IMR-90 (cell line): ENCODE measurements at regions not wholly inside any gene's neighbourhood (a gene's known extent, or its start where the extent isn't known, plus 50 kb on each side); places are given as distances from the start of the nearest gene placed in this dataset.

Experiments used
- ATAC-seq: fragments of 200-7000 bp; cut with Tn5 transposase; 2 replicates; pipeline ENCODE4 v1.9.1; 2020; ENCODE audit warnings: low read depth, mild to moderate bottlenecking, moderate library complexity
- BruUV-seq: library from RNA; stranded (reverse); fragments of 400-500 nt; replicated peaks from 2 replicates; lab custom pipeline; 2021; lab: Mats Ljungman, UMichigan
- CTCF ChIA-PET: fragments of 300-600 bp; formaldehyde crosslinking; extraction: SDS; loops from one replicate; lab custom pipeline; 2021; ENCODE audit warnings: antibody characterized with exemption; lab: Yijun Ruan, JAX
- POLR2A ChIA-PET: fragments of 300-600 bp; sonication (Branson Sonifier 250); formaldehyde crosslinking; loops from one replicate; lab custom pipeline; 2022; ENCODE audit warnings: antibody characterized with exemption; ENCODE audit not compliant: unreplicated experiment; lab: Charles Lee
- DNase-seq: peaks from one replicate; pipeline ENCODE4 v3.0.0; 2013
- H2AFZ ChIP-seq: replicated peaks from 2 replicates; pipeline ENCODE3; 2013; ENCODE audit warnings: low read length, mild to moderate bottlenecking; ENCODE audit not compliant: poor library complexity
- H2AK5ac ChIP-seq: 2 replicates; pipeline ENCODE4 v1.6.1; 2013; ENCODE audit warnings: low read depth, low read length, inconsistent platforms
- H2AK9ac ChIP-seq: replicated peaks from 2 replicates; pipeline ENCODE3; 2013; ENCODE audit warnings: mild to moderate bottlenecking, low read depth, low read length, moderate library complexity; ENCODE audit not compliant: poor library complexity
- H2BK120ac ChIP-seq: 2 replicates; pipeline ENCODE4 v1.6.1; 2013; ENCODE audit warnings: low read depth, low read length, inconsistent platforms
- H2BK15ac ChIP-seq: 3 replicates; pipeline ENCODE4 v1.6.1; 2013; ENCODE audit warnings: low read depth, low read length, inconsistent platforms
- H2BK20ac ChIP-seq: 2 replicates; pipeline ENCODE4 v1.6.1; 2013; ENCODE audit warnings: low read depth, mild to moderate bottlenecking, inconsistent platforms, low read length, moderate library complexity
- H2BK5ac ChIP-seq: 2 replicates; pipeline ENCODE4 v1.6.1; 2013; ENCODE audit warnings: mild to moderate bottlenecking, low read depth, low read length, inconsistent platforms; ENCODE audit not compliant: poor library complexity, severe bottlenecking
- H3K14ac ChIP-seq: replicated peaks from 2 replicates; pipeline ENCODE4 v1.6.1; 2013; ENCODE audit warnings: low read depth, low read length, inconsistent platforms
- H3K18ac ChIP-seq: 2 replicates; pipeline ENCODE4 v1.6.1; 2013; ENCODE audit warnings: low read depth, low read length, control low read depth
- H3K23ac ChIP-seq: 2 replicates; pipeline ENCODE4 v1.6.1; 2013; ENCODE audit warnings: low read depth, low read length, inconsistent platforms
- H3K27ac ChIP-seq: 2 replicates; pipeline ENCODE4 v1.5.1; 2013; ENCODE audit warnings: mild to moderate bottlenecking, control low read depth, low read length; ENCODE audit not compliant: insufficient read depth
- H3K27me3 ChIP-seq: 2 replicates; pipeline ENCODE4 v1.6.1; 2013; ENCODE audit warnings: low read length; ENCODE audit not compliant: control insufficient read depth, insufficient read depth
- H3K36me3 ChIP-seq: 2 replicates; pipeline ENCODE4 v1.6.1; 2013; ENCODE audit warnings: low read length, mixed read lengths; ENCODE audit not compliant: control insufficient read depth, insufficient read depth
- H3K4ac ChIP-seq: 2 replicates; pipeline ENCODE4 v1.6.1; 2013; ENCODE audit warnings: low read depth, low read length, inconsistent platforms
- H3K4me1 ChIP-seq: 2 replicates; pipeline ENCODE4 v1.6.1; 2013; ENCODE audit warnings: low read length, mixed read lengths; ENCODE audit not compliant: control insufficient read depth, insufficient read depth
- H3K4me2 ChIP-seq: 2 replicates; pipeline ENCODE4 v1.6.1; 2013; ENCODE audit warnings: low read depth, mild to moderate bottlenecking, control low read depth, low read length, moderate library complexity
- H3K4me3 ChIP-seq: 2 replicates; pipeline ENCODE4 v1.5.1; 2013; ENCODE audit warnings: low read depth, mild to moderate bottlenecking, control low read depth, low read length, moderate library complexity; ENCODE audit not compliant: insufficient read depth
- H3K56ac ChIP-seq: 2 replicates; pipeline ENCODE4 v1.6.1; 2013; ENCODE audit warnings: low read length, inconsistent platforms; ENCODE audit not compliant: insufficient read depth; ENCODE audit errors: extremely low read depth
- H3K79me1 ChIP-seq, 2 experiments: 2 replicates each; pipeline ENCODE4 v1.6.1; 2013; ENCODE audit warnings: low read length in 2 of 2, inconsistent platforms in 1 of 2, low read depth in 1 of 2
- H3K9ac ChIP-seq: 2 replicates; pipeline ENCODE4 v1.6.1; 2013; ENCODE audit warnings: low read depth, low read length, control low read depth
- H3K9me1 ChIP-seq: 2 replicates; pipeline ENCODE4 v1.6.1; 2013; ENCODE audit warnings: low read length, inconsistent platforms; ENCODE audit not compliant: insufficient read depth
- H3K9me3 ChIP-seq: 2 replicates; pipeline ENCODE4 v1.6.1; 2013; ENCODE audit warnings: low read length; ENCODE audit not compliant: control insufficient read depth, insufficient read depth
- H4K20me1 ChIP-seq: 2 replicates; pipeline ENCODE4 v1.6.1; 2013; ENCODE audit warnings: low read length, inconsistent platforms; ENCODE audit not compliant: insufficient read depth
- H4K5ac ChIP-seq: 2 replicates; pipeline ENCODE4 v1.6.1; 2013; ENCODE audit warnings: mild to moderate bottlenecking, low read depth, low read length, control low read depth
- H4K8ac ChIP-seq, 2 experiments: 2 replicates each; pipeline ENCODE4 v1.6.1; 2013; ENCODE audit warnings: low read depth in 2 of 2, low read length in 2 of 2, control low read depth in 1 of 2, inconsistent platforms in 1 of 2
- H4K91ac ChIP-seq: 2 replicates; pipeline ENCODE4 v1.6.1; 2013; ENCODE audit warnings: low read depth, low read length, inconsistent platforms; ENCODE audit not compliant: insufficient read depth
- CHD1 ChIP-seq: IDR thresholded peaks from 2 replicates; pipeline ENCODE4 v1.6.1; 2012; ENCODE audit warnings: low read depth, low read length, improper control_type of control experiment
- MAZ ChIP-seq: IDR thresholded peaks from 2 replicates; pipeline ENCODE4 v1.6.1; 2012; ENCODE audit warnings: low read depth, mild to moderate bottlenecking, low read length, improper control_type of control experiment, moderate library complexity, borderline replicate concordance
- RCOR1 ChIP-seq: IDR thresholded peaks from 2 replicates; pipeline ENCODE4 v1.6.1; 2012; ENCODE audit warnings: mild to moderate bottlenecking, low read length, improper control_type of control experiment; ENCODE audit not compliant: insufficient replicate concordance
- WGBS, 2 experiments: methylation state at CpG; one replicate each; pipeline versions ENCODE4 v1.1.5 to v1.1.7; 2013; ENCODE audit warnings: missing lambda C conversion rate in 2 of 2; ENCODE audit not compliant: insufficient read length in 1 of 2; ENCODE audit errors: extremely low coverage in 2 of 2; 5-methylcytosine and 5-hydroxymethylcytosine counted together
- dilution Hi-C: fragments of 300-500 bp; cut with HindIII; formaldehyde crosslinking; loops from one replicate; pipeline ENCODE4 v1.14.3; 2018; ENCODE audit warnings: low sequenced_read_pairs; ENCODE audit not compliant: unreplicated experiment
- in situ Hi-C: fragments of 300-500 bp; cut with MboI; formaldehyde crosslinking; loops from 3 replicates; pipeline ENCODE4 v1.14.3; 2019; ENCODE audit warnings: low sequenced_read_pairs, inconsistent platforms, mixed read lengths
- intact Hi-C: fragments of 100-400 bp; cut with micrococcal nuclease; formaldehyde crosslinking; loops from 2 replicates; pipeline ENCODE4 v1.10.0; 2022
- TF ChIP-seq, protein P1 (sequence below): fragments of 150-350 bp; IDR thresholded peaks from 2 replicates; pipeline ENCODE4 v1.6.1; 2017; ENCODE audit warnings: mild to moderate bottlenecking, antibody characterized with exemption, low read length, low read depth

DNA sequence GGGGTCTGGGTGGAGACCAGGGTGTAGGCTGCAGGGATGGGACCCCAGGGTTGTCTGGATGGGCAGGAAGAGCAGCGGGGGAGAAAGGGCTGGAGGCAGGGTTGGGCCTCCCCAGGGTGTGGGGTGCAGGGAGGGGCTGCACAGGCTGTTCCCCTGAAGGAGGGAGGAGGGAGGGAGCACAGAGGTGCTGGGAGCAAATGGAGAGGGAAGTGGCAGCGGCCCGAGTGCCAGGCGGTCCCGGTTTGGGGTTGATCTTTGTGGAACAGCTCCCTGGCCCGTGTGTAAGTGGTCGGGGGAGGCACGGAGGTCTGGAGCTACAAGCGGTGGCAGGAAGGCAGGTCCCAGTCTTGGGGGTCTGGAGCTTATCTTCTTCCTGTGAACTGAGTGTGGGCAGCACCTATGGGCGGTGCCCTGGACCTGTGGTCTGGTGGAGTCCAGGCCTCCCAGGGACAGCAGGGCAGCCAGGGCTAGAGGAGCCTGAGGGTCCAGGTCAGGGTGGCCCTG, 391.6 kb downstream of the TMEM121 start:
- H3K56ac ChIP-seq, result no peak overlapping the region
- no peaks in the 10 kb centered on the region for H3K9me1 ChIP-seq
- H4K5ac ChIP-seq, result no peak overlapping the region
- dilution Hi-C loops (no loop called here), intact Hi-C loops (no loop called here), in situ Hi-C loops (no loop called here)
- H3K4ac ChIP-seq, result no peak overlapping the region
- H3K36me3 ChIP-seq, result no peaks in the 10 kb centered on the region
- 87% methylated on average over 3 of the region's 10 CpGs; no CpG with 5 or more reads in 1 of the 2 experiments for WGBS, 2 experiments
- H3K4me1 ChIP-seq, result no peaks in the 10 kb centered on the region
- ChIA-PET CTCF (no interaction called here), POLR2A (no interaction called here)
- no peaks in the 10 kb centered on the region for H3K79me1 ChIP-seq
- H4K91ac ChIP-seq, result no peak overlapping the region
- no peak overlapping the region for H2AFZ ChIP-seq
- no peak overlapping the region for H3K18ac ChIP-seq
- no peak overlapping the region for H2BK5ac ChIP-seq
- no peak overlapping the region for H3K27ac ChIP-seq
- no peak overlapping the region for H4K8ac ChIP-seq
- peaks cover 45% of the 10 kb centered on the region for H3K9me3 ChIP-seq
- H2BK120ac ChIP-seq, result no peak overlapping the region
- TF ChIP-seq CHD1 (no peak), RCOR1 (no peak), MAZ (no peak)
- TF ChIP-seq, protein P1, sequence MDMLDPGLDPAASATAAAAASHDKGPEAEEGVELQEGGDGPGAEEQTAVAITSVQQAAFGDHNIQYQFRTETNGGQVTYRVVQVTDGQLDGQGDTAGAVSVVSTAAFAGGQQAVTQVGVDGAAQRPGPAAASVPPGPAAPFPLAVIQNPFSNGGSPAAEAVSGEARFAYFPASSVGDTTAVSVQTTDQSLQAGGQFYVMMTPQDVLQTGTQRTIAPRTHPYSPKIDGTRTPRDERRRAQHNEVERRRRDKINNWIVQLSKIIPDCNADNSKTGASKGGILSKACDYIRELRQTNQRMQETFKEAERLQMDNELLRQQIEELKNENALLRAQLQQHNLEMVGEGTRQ, result no peak
- no peak overlapping the region for H3K9ac ChIP-seq
- H3K14ac ChIP-seq, result no peak overlapping the region
- ATAC-seq (no peak), DNase-seq (no peak)
- no peak overlapping the region for H2AK9ac ChIP-seq
- H3K27me3 ChIP-seq, result no peaks in the 10 kb centered on the region
- H2BK15ac ChIP-seq, result no peak overlapping the region
- H4K20me1 ChIP-seq, result no peaks in the 10 kb centered on the region
- no peak overlapping the region for H3K4me2 ChIP-seq
- H3K23ac ChIP-seq, result no peak overlapping the region
- BruUV-seq, result no TSS peak
- no peak overlapping the region for H3K4me3 ChIP-seq
- H2AK5ac ChIP-seq, result no peak overlapping the region
- H2BK20ac ChIP-seq, result no peak overlapping the region
